Neural cell (in vitro differentiated cells): ENCODE measurements at regions not wholly inside any gene's neighbourhood (a gene's known extent, or its start where the extent isn't known, plus 50 kb on each side); places are given as distances from the start of the nearest gene placed in this dataset.

Experiments
- H2AFZ ChIP-seq: fragments of 200-600, 300-800 bp; sonication (generic), shearing (Covaris generic); 2 replicates; pipeline ENCODE4 v1.6.0; 2014; ENCODE audit warnings: low read depth, mild to moderate bottlenecking, antibody characterized with exemption, low read length, moderate library complexity
- H3F3A ChIP-seq: fragments of 200-600 bp; shearing (Covaris generic); 2 replicates; pipeline ENCODE4 v1.6.1; 2016; ENCODE audit warnings: mild to moderate bottlenecking, moderate library complexity, mixed read lengths, antibody characterized with exemption, low read length; ENCODE audit not compliant: insufficient read depth, poor library complexity, severe bottlenecking
- H3K27ac ChIP-seq: fragments of 200-600, 300-800 bp; sonication (generic), shearing (Covaris generic); 2 replicates; pipeline ENCODE4 v1.5.1; 2014; ENCODE audit warnings: mild to moderate bottlenecking, low read length, moderate library complexity
- H3K27me3 ChIP-seq: fragments of 300-800, 200-600 bp; sonication (generic), shearing (Covaris generic); 2 replicates; pipeline ENCODE4 v1.6.0; 2014; ENCODE audit warnings: mild to moderate bottlenecking, low read depth, low read length, moderate library complexity; ENCODE audit not compliant: insufficient read depth
- H3K36me3 ChIP-seq: fragments of 300-800, 200-600 bp; sonication (generic), shearing (Covaris generic); 2 replicates; pipeline ENCODE4 v1.5.1; 2014; ENCODE audit warnings: mild to moderate bottlenecking, antibody characterized with exemption, low read length, moderate library complexity; ENCODE audit not compliant: insufficient read depth
- H3K4me2 ChIP-seq: fragments of 300-800, 200-600 bp; sonication (generic), shearing (Covaris generic); 2 replicates; pipeline ENCODE4 v1.6.0; 2014; ENCODE audit warnings: mild to moderate bottlenecking, low read length
- H3K4me3 ChIP-seq: fragments of 300-800, 200-600 bp; sonication (generic), shearing (Covaris generic); 2 replicates; pipeline ENCODE4 v1.5.1; 2014; ENCODE audit warnings: mild to moderate bottlenecking, low read length, moderate library complexity
- H3K79me2 ChIP-seq: fragments of 200-600 bp; shearing (Covaris generic); replicated peaks from 2 replicates; pipeline ENCODE4 v1.6.0; 2014; ENCODE audit warnings: mild to moderate bottlenecking, low read length, moderate library complexity; ENCODE audit not compliant: insufficient read depth
- H3K9ac ChIP-seq: fragments of 300-800, 200-600 bp; sonication (generic), shearing (Covaris generic); 2 replicates; pipeline ENCODE4 v1.6.1; 2016; ENCODE audit warnings: mild to moderate bottlenecking, low read length, mixed read lengths
- H3K9me2 ChIP-seq: fragments of 200-600 bp; shearing (Covaris generic); 2 replicates; pipeline ENCODE4 v1.6.1; 2016; ENCODE audit warnings: mild to moderate bottlenecking, low read length, mixed read lengths; ENCODE audit not compliant: insufficient read depth
- H3K9me3 ChIP-seq: fragments of 200-600, 300-800 bp; sonication (generic), shearing (Covaris generic); 2 replicates; pipeline ENCODE4 v1.6.1; 2016; ENCODE audit warnings: mild to moderate bottlenecking, mixed run types, low read length, moderate library complexity, mixed read lengths
- H4K20me1 ChIP-seq: fragments of 200-600 bp; shearing (Covaris generic); 2 replicates; pipeline ENCODE4 v1.6.1; 2016; ENCODE audit warnings: mild to moderate bottlenecking, mixed run types; ENCODE audit not compliant: insufficient read depth
- CTCF ChIP-seq: fragments of 450-650 bp; IDR thresholded peaks from 2 replicates; pipeline ENCODE4 v1.5.1; 2014; ENCODE audit warnings: antibody characterized with exemption, mild to moderate bottlenecking, moderate library complexity; ENCODE audit not compliant: poor library complexity, severe bottlenecking
- EP300 ChIP-seq: fragments of 450-650 bp; conservative IDR thresholded peaks from 2 replicates; pipeline ENCODE4 v1.6.1; 2014; ENCODE audit warnings: antibody characterized with exemption, mild to moderate bottlenecking, moderate library complexity; ENCODE audit not compliant: poor library complexity, severe bottlenecking
- EZH2 ChIP-seq: fragments of 200-600, 300-800 bp; shearing (Covaris generic), sonication (generic); IDR thresholded peaks from 2 replicates; pipeline ENCODE4 v1.6.1; 2014; ENCODE audit warnings: antibody characterized with exemption, low read length, borderline replicate concordance, mild to moderate bottlenecking; ENCODE audit not compliant: insufficient read depth, poor library complexity, severe bottlenecking
- MXI1 ChIP-seq: fragments of 450-650 bp; conservative IDR thresholded peaks from 2 replicates; pipeline ENCODE4 v1.6.1; 2014; ENCODE audit warnings: antibody characterized with exemption, mild to moderate bottlenecking; ENCODE audit not compliant: poor library complexity, severe bottlenecking
- POLR2AphosphoS5 ChIP-seq: IDR thresholded peaks from 2 replicates; pipeline ENCODE4 v1.6.1; 2012
- RAD21 ChIP-seq: fragments of 450-650 bp; conservative IDR thresholded peaks from 2 replicates; pipeline ENCODE4 v1.6.1; 2014; ENCODE audit warnings: antibody characterized with exemption, mild to moderate bottlenecking, moderate library complexity
- REST ChIP-seq: IDR thresholded peaks from 2 replicates; pipeline ENCODE4 v1.6.1; 2012; ENCODE audit warnings: borderline replicate concordance
- SMC3 ChIP-seq: fragments of 450-650 bp; conservative IDR thresholded peaks from 2 replicates; pipeline ENCODE4 v1.6.1; 2014; ENCODE audit warnings: antibody characterized with exemption, mild to moderate bottlenecking, moderate library complexity; ENCODE audit not compliant: poor library complexity
- TAF1 ChIP-seq: IDR thresholded peaks from 2 replicates; pipeline ENCODE4 v1.6.1; 2012; ENCODE audit warnings: low read depth

- Histone ChIP-seq H4K20me1 (no peaks in the 10 kb centered on the region), H3F3A (no peaks in the 10 kb centered on the region), H3K9ac (no peak overlapping the region), H3K36me3 (no peaks in the 10 kb centered on the region), H3K4me3 (no peak overlapping the region), H3K9me3 (no peaks in the 10 kb centered on the region), H3K79me2 (no peaks in the 10 kb centered on the region), H3K27ac (no peak overlapping the region), H3K9me2 (no peaks in the 10 kb centered on the region), H3K27me3 (no peaks in the 10 kb centered on the region), H3K4me2 (no peak overlapping the region), H2AFZ (no peak overlapping the region)
- no peak for TF ChIP-seq RAD21
- no peak for TF ChIP-seq SMC3
Observed at GRCh38 chr13:67740871-67741535, 510.9 kb upstream of the PCDH9 start.

DNA sequence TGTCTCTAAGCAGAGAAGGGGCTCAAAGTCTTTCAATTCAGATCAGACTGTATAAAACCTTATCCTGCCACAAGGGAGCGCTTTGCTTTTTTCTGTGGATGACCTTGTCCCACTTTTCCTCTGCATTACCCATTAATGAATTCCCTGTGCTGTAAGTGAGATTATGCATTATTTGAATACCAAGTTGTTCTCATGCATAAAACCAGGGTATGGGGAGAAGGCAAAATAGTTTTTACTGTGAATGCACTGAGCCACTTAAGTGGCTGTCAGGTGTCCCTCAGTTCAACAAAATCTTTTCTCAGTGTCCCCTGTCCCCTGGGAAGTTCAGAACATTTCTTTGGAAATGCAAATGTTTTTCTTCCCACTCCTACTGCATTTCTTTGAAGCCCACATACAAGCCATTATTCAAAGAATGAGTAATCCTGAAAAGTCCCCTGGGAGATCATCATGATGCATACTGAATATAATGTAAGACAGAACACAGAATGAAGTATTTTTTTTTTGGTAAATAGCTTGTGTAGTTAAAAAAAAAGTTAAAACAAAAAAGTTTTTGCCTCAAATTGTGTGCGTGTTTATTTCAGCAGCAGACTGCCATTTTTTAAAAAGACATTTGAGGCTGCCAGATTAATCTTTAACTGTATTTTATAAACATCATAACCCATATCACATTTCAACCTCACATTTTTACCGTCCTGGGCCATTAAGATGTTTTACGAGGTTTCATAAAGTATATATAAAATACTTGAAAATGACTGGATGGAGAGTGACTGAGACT, 506.7 kb upstream of the PCDH9 start:
- no peak overlapping the region for H3K27ac ChIP-seq
- no peak overlapping the region for H3K9ac ChIP-seq
- no peaks in the 10 kb centered on the region for H3K9me2 ChIP-seq
- no peaks in the 10 kb centered on the region for H3K27me3 ChIP-seq
- H2AFZ ChIP-seq: no peak overlapping the region
- no peaks in the 10 kb centered on the region for H4K20me1 ChIP-seq
- H3K9me3 ChIP-seq: no peaks in the 10 kb centered on the region
- no peaks in the 10 kb centered on the region for H3F3A ChIP-seq
- H3K36me3 ChIP-seq: no peaks in the 10 kb centered on the region
- H3K79me2 ChIP-seq: no peaks in the 10 kb centered on the region
- peak; percentile 64 for TF ChIP-seq CTCF
- peak; percentile 50 for TF ChIP-seq REST
- TF ChIP-seq EP300: peak; percentile 76
- no peak for TF ChIP-seq EZH2
- TF ChIP-seq SMC3: peak; percentile 69
- no peak for TF ChIP-seq TAF1
- peak; percentile 64 for TF ChIP-seq RAD21
- no peak for TF ChIP-seq MXI1
- no peak for TF ChIP-seq POLR2AphosphoS5
- no peak overlapping the region for H3K4me2 ChIP-seq
- H3K4me3 ChIP-seq: no peak overlapping the region
